H9 (cell line): ENCODE measurements at regions not wholly inside any gene's neighbourhood (a gene's known extent, or its start where the extent isn't known, plus 50 kb on each side); places are given as distances from the start of the nearest gene placed in this dataset.
A peak's percentile ranks its signal among the peaks of the same experiment; 100 is the strongest.

ENCODE experiments used
- DNase-seq: peaks from one replicate; pipeline ENCODE4 v3.0.0-alpha.2; 2017
- H2AFZ ChIP-seq: one replicate; pipeline ENCODE4 v1.6.1; 2013; ENCODE audit warnings: mild to moderate bottlenecking, low read length, control low read depth, moderate library complexity
- H2AK5ac ChIP-seq: 2 replicates; pipeline ENCODE4 v1.6.1; 2013; ENCODE audit warnings: low read length, control low read depth, mixed read lengths; ENCODE audit not compliant: insufficient read length
- H2BK120ac ChIP-seq: one replicate; pipeline ENCODE4 v1.6.1; 2013; ENCODE audit warnings: low read depth, mild to moderate bottlenecking, low read length, control low read depth, inconsistent platforms; ENCODE audit not compliant: poor library complexity, severe bottlenecking
- H2BK12ac ChIP-seq: 2 replicates; pipeline ENCODE4 v1.6.1; 2013; ENCODE audit warnings: low read length, control low read depth, mixed read lengths, low read depth; ENCODE audit not compliant: insufficient read length
- H2BK15ac ChIP-seq: 2 replicates; pipeline ENCODE4 v1.6.1; 2013; ENCODE audit warnings: low read depth, low read length, control low read depth
- H2BK20ac ChIP-seq: one replicate; pipeline ENCODE4 v1.6.1; 2013; ENCODE audit warnings: low read depth, mild to moderate bottlenecking, low read length, control low read depth, inconsistent platforms; ENCODE audit not compliant: poor library complexity, severe bottlenecking
- H2BK5ac ChIP-seq: 2 replicates; pipeline ENCODE4 v1.6.1; 2013; ENCODE audit warnings: low read length, control low read depth, mixed read lengths; ENCODE audit not compliant: insufficient read length
- H3K14ac ChIP-seq: 2 replicates; pipeline ENCODE4 v1.6.1; 2013; ENCODE audit warnings: low read length, control low read depth; ENCODE audit not compliant: insufficient read depth
- H3K18ac ChIP-seq: 2 replicates; pipeline ENCODE4 v1.6.1; 2013; ENCODE audit warnings: low read depth, mild to moderate bottlenecking, mixed read lengths, low read length, control low read depth; ENCODE audit not compliant: insufficient read length
- H3K23ac ChIP-seq: 2 replicates; pipeline ENCODE4 v1.6.1; 2013; ENCODE audit warnings: low read length, control low read depth, mixed read lengths, low read depth; ENCODE audit not compliant: insufficient read length
- H3K23me2 ChIP-seq: 2 replicates; pipeline ENCODE4 v1.6.1; 2013; ENCODE audit warnings: low read depth, mild to moderate bottlenecking, mixed read lengths, low read length, control low read depth; ENCODE audit not compliant: insufficient read length, poor library complexity, severe bottlenecking
- H3K27ac ChIP-seq: 2 replicates; pipeline ENCODE4 v1.5.1; 2013; ENCODE audit warnings: low read length, control low read depth, mixed read lengths, low read depth; ENCODE audit not compliant: insufficient read length
- H3K27me3 ChIP-seq: 2 replicates; pipeline ENCODE4 v1.6.1; 2013; ENCODE audit warnings: low read length, control low read depth, inconsistent platforms; ENCODE audit not compliant: insufficient read depth
- H3K4ac ChIP-seq: 2 replicates; pipeline ENCODE4 v1.6.1; 2013; ENCODE audit warnings: low read depth, mild to moderate bottlenecking, control low read depth, inconsistent platforms, low read length, moderate library complexity
- H3K4me1 ChIP-seq: 2 replicates; pipeline ENCODE4 v1.6.1; 2013; ENCODE audit warnings: low read length, control low read depth, inconsistent platforms; ENCODE audit not compliant: insufficient read depth
- H3K4me2 ChIP-seq: 2 replicates; pipeline ENCODE4 v1.6.1; 2013; ENCODE audit warnings: low read length, control low read depth, mixed read lengths; ENCODE audit not compliant: insufficient read length, insufficient read depth
- H3K56ac ChIP-seq: 2 replicates; pipeline ENCODE4 v1.6.1; 2013; ENCODE audit warnings: low read depth, mild to moderate bottlenecking, mixed read lengths, low read length, control low read depth; ENCODE audit not compliant: insufficient read length
- H3K79me1 ChIP-seq: 2 replicates; pipeline ENCODE4 v1.6.1; 2013; ENCODE audit warnings: low read depth, mild to moderate bottlenecking, moderate library complexity, low read length, control low read depth, inconsistent platforms; ENCODE audit not compliant: insufficient read depth, poor library complexity, severe bottlenecking
- H3K79me2 ChIP-seq: 2 replicates; pipeline ENCODE4 v1.6.1; 2013; ENCODE audit warnings: low read length, control low read depth, inconsistent platforms; ENCODE audit not compliant: insufficient read depth
- H3K9ac ChIP-seq: 2 replicates; pipeline ENCODE4 v1.6.1; 2013; ENCODE audit warnings: low read length, control low read depth, mixed read lengths; ENCODE audit not compliant: insufficient read length; ENCODE audit errors: extremely low read depth
- H3K9me3 ChIP-seq: one replicate; pipeline ENCODE4 v1.6.1; 2013; ENCODE audit warnings: low read depth, low read length, inconsistent platforms; ENCODE audit not compliant: control insufficient read depth
- H3T11ph ChIP-seq: one replicate; pipeline ENCODE4 v1.6.1; 2013; ENCODE audit warnings: mild to moderate bottlenecking, low read length, control low read depth, inconsistent platforms
- H4K20me1 ChIP-seq: one replicate; pipeline ENCODE4 v1.6.1; 2013; ENCODE audit not compliant: control insufficient read depth, insufficient read length, insufficient read depth
- H4K5ac ChIP-seq: 2 replicates; pipeline ENCODE4 v1.6.1; 2013; ENCODE audit warnings: low read depth, mild to moderate bottlenecking, mixed read lengths, low read length, control low read depth; ENCODE audit not compliant: insufficient read length
- H4K8ac ChIP-seq: replicated peaks from 2 replicates; pipeline ENCODE4 v1.6.1; 2013; ENCODE audit warnings: low read length, control low read depth, mixed read lengths, low read depth; ENCODE audit not compliant: insufficient read length
- H4K91ac ChIP-seq: 2 replicates; pipeline ENCODE4 v1.6.1; 2013; ENCODE audit warnings: low read depth, mild to moderate bottlenecking, moderate library complexity, mixed read lengths, low read length, control low read depth; ENCODE audit not compliant: insufficient read length
- H3K27ac Mint-ChIP-seq, 3 experiments: 2 replicates in 2 of 3; 3 replicates in 1 of 3; pipeline ENCODE4 v1.8.0; 2020 to 2021; ENCODE audit warnings: mixed read lengths in 3 of 3, mild to moderate bottlenecking in 1 of 3, moderate library complexity in 1 of 3
- H3K27me3 Mint-ChIP-seq: 2 replicates; pipeline ENCODE4 v1.8.0; 2021; ENCODE audit warnings: low read depth, mild to moderate bottlenecking, moderate library complexity, mixed read lengths
- H3K36me3 Mint-ChIP-seq, 3 experiments: 2 replicates in 2 of 3; 3 replicates in 1 of 3; pipeline ENCODE4 v1.8.0; 2020 to 2021; ENCODE audit warnings: low read depth in 3 of 3, mixed read lengths in 3 of 3; ENCODE audit not compliant: insufficient read depth in 1 of 3
- H3K4me1 Mint-ChIP-seq, 2 experiments: 2 replicates each; pipeline ENCODE4 v1.8.0; 2020; ENCODE audit warnings: mixed read lengths in 2 of 2
- H3K4me3 Mint-ChIP-seq, 2 experiments: 2 replicates in 1 of 2; 3 replicates in 1 of 2; pipeline ENCODE4 v1.8.0; 2020 to 2021; ENCODE audit warnings: mild to moderate bottlenecking in 2 of 2, mixed read lengths in 2 of 2, moderate library complexity in 1 of 2
- H3K9me3 Mint-ChIP-seq, 2 experiments: 2 replicates in 1 of 2; 3 replicates in 1 of 2; pipeline ENCODE4 v1.8.0; 2020; ENCODE audit warnings: mild to moderate bottlenecking in 2 of 2, mixed read lengths in 2 of 2, moderate library complexity in 1 of 2
- WGBS: extraction: QIAGEN DNeasy Blood & Tissue Kit; methylation state at CpG from one replicate; pipeline ENCODE4 v1.1.7; 2013; ENCODE audit warnings: missing lambda C conversion rate, low lambda C conversion rate, mixed read lengths; ENCODE audit not compliant: insufficient read length; ENCODE audit errors: extremely low coverage; 5-methylcytosine and 5-hydroxymethylcytosine counted together
- TF ChIP-seq, protein P1 (sequence below): fragments of 200-600 bp; sonication (generic); conservative IDR thresholded peaks from 3 replicates; pipeline ENCODE4 v1.8.0; 2021; ENCODE audit warnings: antibody characterized with exemption, mild to moderate bottlenecking

- H2BK20ac ChIP-seq: no peak overlapping the region
- H3K4me1 Mint-ChIP-seq: peaks cover 9 to 26% of the 10 kb centered on the region in 2 experiments
- no peaks in the 10 kb centered on the region for H3K36me3 Mint-ChIP-seq
- no peak overlapping the region for H2BK15ac ChIP-seq
- no peak for DNase-seq
- H3K23ac ChIP-seq: no peak overlapping the region
- no peaks in the 10 kb centered on the region for H3K23me2 ChIP-seq
- peak overlapping the region in 1 of 3 experiments; percentile 76; a peak in 2 of 7 replicates for H3K27ac Mint-ChIP-seq
- no peak overlapping the region for H4K91ac ChIP-seq
- no peak overlapping the region for H2AK5ac ChIP-seq
- no peak overlapping the region for H3K4ac ChIP-seq
- no peaks in the 10 kb centered on the region for H3K4me1 ChIP-seq
- no peaks in the 10 kb centered on the region for H3K79me2 ChIP-seq
- WGBS: no CpG with 5 or more reads among the region's 7 CpGs
- no peaks in the 10 kb centered on the region for H3K27me3 ChIP-seq
- H3K79me1 ChIP-seq: no peaks in the 10 kb centered on the region
- H2BK5ac ChIP-seq: no peak overlapping the region
- TF ChIP-seq, protein P1, sequence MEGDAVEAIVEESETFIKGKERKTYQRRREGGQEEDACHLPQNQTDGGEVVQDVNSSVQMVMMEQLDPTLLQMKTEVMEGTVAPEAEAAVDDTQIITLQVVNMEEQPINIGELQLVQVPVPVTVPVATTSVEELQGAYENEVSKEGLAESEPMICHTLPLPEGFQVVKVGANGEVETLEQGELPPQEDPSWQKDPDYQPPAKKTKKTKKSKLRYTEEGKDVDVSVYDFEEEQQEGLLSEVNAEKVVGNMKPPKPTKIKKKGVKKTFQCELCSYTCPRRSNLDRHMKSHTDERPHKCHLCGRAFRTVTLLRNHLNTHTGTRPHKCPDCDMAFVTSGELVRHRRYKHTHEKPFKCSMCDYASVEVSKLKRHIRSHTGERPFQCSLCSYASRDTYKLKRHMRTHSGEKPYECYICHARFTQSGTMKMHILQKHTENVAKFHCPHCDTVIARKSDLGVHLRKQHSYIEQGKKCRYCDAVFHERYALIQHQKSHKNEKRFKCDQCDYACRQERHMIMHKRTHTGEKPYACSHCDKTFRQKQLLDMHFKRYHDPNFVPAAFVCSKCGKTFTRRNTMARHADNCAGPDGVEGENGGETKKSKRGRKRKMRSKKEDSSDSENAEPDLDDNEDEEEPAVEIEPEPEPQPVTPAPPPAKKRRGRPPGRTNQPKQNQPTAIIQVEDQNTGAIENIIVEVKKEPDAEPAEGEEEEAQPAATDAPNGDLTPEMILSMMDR: no peak
- H3K9me3 Mint-ChIP-seq: no peaks in the 10 kb centered on the region; a peak in 1 of 5 replicates
- H3K27me3 Mint-ChIP-seq: peaks cover 1% of the 10 kb centered on the region; the same call in 1 of the 2 replicates
- H3K18ac ChIP-seq: no peak overlapping the region
- H3K4me2 ChIP-seq: no peak overlapping the region
- H3K4me3 Mint-ChIP-seq: no peak overlapping the region
- no peak overlapping the region for H4K5ac ChIP-seq
- no peak overlapping the region for H2AFZ ChIP-seq
- H4K8ac ChIP-seq: no peak overlapping the region
- H3K9ac ChIP-seq: no peak overlapping the region
- H3K27ac ChIP-seq: no peak overlapping the region
- H3T11ph ChIP-seq: no peak overlapping the region
- H3K56ac ChIP-seq: no peak overlapping the region
- H3K9me3 ChIP-seq: no peaks in the 10 kb centered on the region
- H2BK120ac ChIP-seq: no peak overlapping the region
- H4K20me1 ChIP-seq: no peaks in the 10 kb centered on the region
- no peak overlapping the region for H3K14ac ChIP-seq
- no peak overlapping the region for H2BK12ac ChIP-seq
Measured at GRCh38 chr16:73426433-73427160, 378.7 kb upstream of the ZFHX3 start.
